Sigmoid colon (tissue), 6 donors: ENCODE measurements at regions not wholly inside any gene's neighbourhood (a gene's known extent, or its start where the extent isn't known, plus 50 kb on each side); places are given as distances from the start of the nearest gene placed in this dataset.

Source experiments
- DNase-seq: peaks from one replicate; pipeline ENCODE4 v3.0.0-alpha.2; 2019
- H3K27ac ChIP-seq, 4 donors: fragments of 200-600 bp; sonication (generic); one replicate each; pipeline ENCODE4 v1.5.1; 2016 to 2019; ENCODE audit warnings: mild to moderate bottlenecking in 1 of 4
- H3K27me3 ChIP-seq, 3 donors: fragments of 200-600 bp; sonication (generic); one replicate each; pipeline ENCODE4 v1.5.1; 2019; ENCODE audit warnings: mild to moderate bottlenecking in 1 of 3
- H3K36me3 ChIP-seq, 4 donors: fragments of 200-600 bp; sonication (generic); one replicate each; pipeline ENCODE4 v1.5.1; 2016 to 2019
- H3K4me1 ChIP-seq, 4 donors: fragments of 200-600 bp; sonication (generic); one replicate each; pipeline ENCODE4 v1.5.1; 2017 to 2019
- H3K4me3 ChIP-seq, 4 donors: fragments of 200-600 bp; sonication (generic); one replicate each; pipeline ENCODE4 v1.5.1; 2017 to 2019; ENCODE audit warnings: mild to moderate bottlenecking in 2 of 4, moderate library complexity in 1 of 4
- H3K9me3 ChIP-seq, 4 donors: fragments of 200-600 bp in 3 of 4; sonication (generic) in 3 of 4; one replicate each; pipeline versions ENCODE4 v1.5.1 to v1.6.1; 2013 to 2019
- CTCF ChIP-seq, 4 experiments: fragments of 450-650 bp in 3 of 4; fragments of 200-600 bp in 1 of 4; IDR thresholded peaks; one replicate each; pipeline ENCODE4 v1.5.1; 2016 to 2019; ENCODE audit warnings: antibody characterized with exemption in 4 of 4, mild to moderate bottlenecking in 3 of 4, moderate library complexity in 2 of 4
- EP300 ChIP-seq, 4 donors: sonication (generic); formaldehyde crosslinking; IDR thresholded peaks; one replicate each; pipeline ENCODE4 v1.6.1; 2017; ENCODE audit warnings: antibody characterized with exemption in 4 of 4
- POLR2A ChIP-seq, 2 donors: fragments of 450-650 bp; IDR thresholded peaks; one replicate each; pipeline ENCODE4 v1.6.1; 2016; ENCODE audit warnings: antibody characterized with exemption in 2 of 2, mild to moderate bottlenecking in 2 of 2, moderate library complexity in 2 of 2
- POLR2AphosphoS5 ChIP-seq, 4 donors: sonication (generic); formaldehyde crosslinking; IDR thresholded peaks; one replicate each; pipeline ENCODE4 v1.6.1; 2017; ENCODE audit warnings: antibody characterized with exemption in 4 of 4
- WGBS, 2 donors: extraction: QIAGEN DNeasy Blood & Tissue Kit; methylation state at CpG; one replicate each; pipeline ENCODE4 v1.1.7; 2013; 5-methylcytosine and 5-hydroxymethylcytosine counted together
- intact Hi-C: fragments of 100-400 bp; cut with DNase I; formaldehyde crosslinking; loops from one replicate; pipeline ENCODE4 v1.15.1; 2023
- donor health status: healthy with polysubstance abuse.
- donor health status: healthy.

GRCh38 chrX:125170459-125170858 is 149.2 kb upstream of the TEX13C start:
- WGBS, 2 donors, result 80 to 92% methylated on average over 4 of the region's 4 CpGs
- Histone ChIP-seq H3K9me3 (no peaks in the 10 kb centered on the region), H3K4me1 (no peaks in the 10 kb centered on the region), H3K36me3 (no peaks in the 10 kb centered on the region), H3K4me3 (no peak overlapping the region), H3K27me3 (no peaks in the 10 kb centered on the region), H3K27ac (no peak overlapping the region)
- intact Hi-C loops, result no loop called here
- TF ChIP-seq EP300 (IDR thresholded peaks at IDR 0.05), result no peak
- no peak for TF ChIP-seq CTCF (IDR thresholded peaks at IDR 0.05)
- no peak for TF ChIP-seq POLR2AphosphoS5 (IDR thresholded peaks at IDR 0.05)
- TF ChIP-seq POLR2A (IDR thresholded peaks at IDR 0.05), result no peak
- DNase-seq, result no peak

- Histone ChIP-seq H3K4me1 (no peaks in the 10 kb centered on the region), H3K36me3 (no peaks in the 10 kb centered on the region), H3K27me3 (no peaks in the 10 kb centered on the region), H3K27ac (no peak overlapping the region), H3K4me3 (no peak overlapping the region), H3K9me3 (no peaks in the 10 kb centered on the region)
- WGBS, 2 donors, result 80 to 86% methylated on average over 5 of the region's 5 CpGs
- no peak for DNase-seq
- intact Hi-C loops, result no loop called here
- no peak for TF ChIP-seq POLR2AphosphoS5 (IDR thresholded peaks at IDR 0.05)
- TF ChIP-seq POLR2A (IDR thresholded peaks at IDR 0.05), result no peak
- TF ChIP-seq CTCF (IDR thresholded peaks at IDR 0.05), result no peak
- no peak for TF ChIP-seq EP300 (IDR thresholded peaks at IDR 0.05)
Measured at GRCh38 chrX:125172531-125172930, 147.1 kb upstream of the TEX13C start.

- Histone ChIP-seq H3K27me3 (no peaks in the 10 kb centered on the region), H3K4me3 (no peak overlapping the region), H3K9me3 (no peaks in the 10 kb centered on the region), H3K27ac (no peak overlapping the region), H3K4me1 (no peaks in the 10 kb centered on the region), H3K36me3 (no peaks in the 10 kb centered on the region)
- 0% methylated on average over 1 of the region's 1 CpG for WGBS, 2 donors
- no peak for DNase-seq
- TF ChIP-seq EP300 (IDR thresholded peaks at IDR 0.05) (no peak), POLR2A (IDR thresholded peaks at IDR 0.05) (no peak), CTCF (IDR thresholded peaks at IDR 0.05) (no peak), POLR2AphosphoS5 (IDR thresholded peaks at IDR 0.05) (no peak)
- intact Hi-C loops, result no loop called here
Measured at GRCh38 chrX:125175991-125176584, 143.6 kb upstream of the TEX13C start.

GRCh38 chrX:125193921-125194320 is 125.8 kb upstream of the TEX13C start:
- Histone ChIP-seq H3K27me3 (no peaks in the 10 kb centered on the region), H3K9me3 (no peaks in the 10 kb centered on the region), H3K4me3 (no peak overlapping the region), H3K4me1 (no peaks in the 10 kb centered on the region), H3K27ac (no peak overlapping the region), H3K36me3 (no peaks in the 10 kb centered on the region)
- DNase-seq, result no peak
- TF ChIP-seq EP300 (IDR thresholded peaks at IDR 0.05), result no peak
- no peak for TF ChIP-seq POLR2AphosphoS5 (IDR thresholded peaks at IDR 0.05)
- TF ChIP-seq POLR2A (IDR thresholded peaks at IDR 0.05), result no peak
- TF ChIP-seq CTCF (IDR thresholded peaks at IDR 0.05), result no peak
- intact Hi-C loops, result no loop called here
- WGBS, 2 donors, result 87 to 90% methylated on average over 4 of the region's 4 CpGs

- Histone ChIP-seq H3K27me3 (no peaks in the 10 kb centered on the region), H3K36me3 (no peaks in the 10 kb centered on the region), H3K4me1 (peaks cover 0 to 1% (median 0%) of the 10 kb centered on the region in 4 donors), H3K4me3 (no peak overlapping the region), H3K27ac (no peak overlapping the region), H3K9me3 (no peaks in the 10 kb centered on the region)
- intact Hi-C loops, result no loop called here
- no peak for DNase-seq
- TF ChIP-seq CTCF (IDR thresholded peaks at IDR 0.05), result no peak
- no peak for TF ChIP-seq EP300 (IDR thresholded peaks at IDR 0.05)
- no peak for TF ChIP-seq POLR2A (IDR thresholded peaks at IDR 0.05)
- TF ChIP-seq POLR2AphosphoS5 (IDR thresholded peaks at IDR 0.05), result no peak
- WGBS, 2 donors, result 50 to 84% methylated on average over 1 of the region's 1 CpG
Measured at GRCh38 chrX:125198546-125198945, 121.1 kb upstream of the TEX13C start.
